ENCODE measurements at regions not wholly inside any gene's neighbourhood (a gene's known extent, or its start where the extent isn't known, plus 50 kb on each side); places are given as distances from the start of the nearest gene placed in this dataset.

- no peak for DNase-seq (ENCODE audit: low read depth in 2 of 2)
Measured at GRCh38 chr3:159896543-159896942, 92.1 kb upstream of the IL12A start.

- no peak for DNase-seq (ENCODE audit: low read depth in 2 of 2)
Measured at GRCh38 chr3:159897331-159898075, 91.1 kb upstream of the IL12A start.

- no peak for DNase-seq (ENCODE audit: low read depth in 2 of 2)
Measured at GRCh38 chr3:159898147-159898546, 90.5 kb upstream of the IL12A start.

- DNase-seq (ENCODE audit: low read depth in 2 of 2): no peak
Measured at GRCh38 chr3:159899166-159899565, 89.5 kb upstream of the IL12A start.

- DNase-seq (ENCODE audit: low read depth in 2 of 2): no peak
Measured at GRCh38 chr3:159902546-159903314, 85.9 kb upstream of the IL12A start.

- no peak for DNase-seq (ENCODE audit: low read depth in 2 of 2)
Measured at GRCh38 chr3:159904455-159904854, 84.2 kb upstream of the IL12A start.

GRCh38 chr3:159904911-159905310, 83.7 kb upstream of the IL12A start:
- no peak for DNase-seq (ENCODE audit: low read depth in 2 of 2)

- no peak for DNase-seq (ENCODE audit: low read depth in 2 of 2)
Measured at GRCh38 chr3:159907828-159908227, 80.8 kb upstream of the IL12A start.

- no peak for DNase-seq (ENCODE audit: low read depth in 2 of 2)
Measured at GRCh38 chr3:159910991-159911663, 77.5 kb upstream of the IL12A start.

GRCh38 chr3:159911664-159912037, 77.0 kb upstream of the IL12A start:
- DNase-seq (ENCODE audit: low read depth in 2 of 2): no peak

GRCh38 chr3:159913712-159914414, 74.8 kb upstream of the IL12A start:
- no peak for DNase-seq (ENCODE audit: low read depth in 2 of 2)

- no peak for DNase-seq (ENCODE audit: low read depth in 2 of 2)
Measured at GRCh38 chr3:159914426-159914825, 74.2 kb upstream of the IL12A start.

- no peak for DNase-seq (ENCODE audit: low read depth in 2 of 2)
Measured at GRCh38 chr3:159916052-159916451, 72.6 kb upstream of the IL12A start.

GRCh38 chr3:159917141-159917540, 71.5 kb upstream of the IL12A start:
- DNase-seq (ENCODE audit: low read depth in 2 of 2): no peak

GRCh38 chr3:159919873-159920272, 68.8 kb upstream of the IL12A start:
- DNase-seq (ENCODE audit: low read depth in 2 of 2): no peak

GRCh38 chr3:159922193-159922840, 66.3 kb upstream of the IL12A start:
- no peak for DNase-seq (ENCODE audit: low read depth in 2 of 2)

- no peak for DNase-seq (ENCODE audit: low read depth in 2 of 2)
Measured at GRCh38 chr3:159922861-159923312, 65.7 kb upstream of the IL12A start.

- no peak for DNase-seq (ENCODE audit: low read depth in 2 of 2)
Measured at GRCh38 chr3:159923336-159923735, 65.3 kb upstream of the IL12A start.

GRCh38 chr3:159923956-159924355, 64.7 kb upstream of the IL12A start:
- DNase-seq (ENCODE audit: low read depth in 2 of 2): no peak

- no peak for DNase-seq (ENCODE audit: low read depth in 2 of 2)
Measured at GRCh38 chr3:159924411-159924810, 64.2 kb upstream of the IL12A start.

- no peak for DNase-seq (ENCODE audit: low read depth in 2 of 2)
Measured at GRCh38 chr3:159925248-159925647, 63.4 kb upstream of the IL12A start.

GRCh38 chr3:159926573-159926972, 62.1 kb upstream of the IL12A start:
- no peak for DNase-seq (ENCODE audit: low read depth in 2 of 2)

Data from stimulated activated CD8-positive, alpha-beta memory T cell treated with anti-CD3 and anti-CD28 coated beads, Interleukin-15, amount 100 ng/mL, for 48 hours (primary cell).